ENCODE measurements at regions not wholly inside any gene's neighbourhood (a gene's known extent, or its start where the extent isn't known, plus 50 kb on each side); places are given as distances from the start of the nearest gene placed in this dataset.

GRCh38 chr5:23402585-23402984 lies 104.8 kb upstream of the PRDM9 start:
- DNase-seq, result no peak
- Mint-ChIP-seq H3K4me3 (no peak overlapping the region), H3K27ac (no peak overlapping the region), H3K9me3 (no peaks in the 10 kb centered on the region), H3K27me3 (no peaks in the 10 kb centered on the region), H3K4me1 (no peaks in the 10 kb centered on the region)
- no peak for ATAC-seq

- peaks cover 0 to 5% of the 10 kb centered on the region in 2 donors for H3K9me3 Mint-ChIP-seq
- DNase-seq (no peak), ATAC-seq (no peak)
- H3K27ac Mint-ChIP-seq, result no peak overlapping the region
- no peaks in the 10 kb centered on the region for H3K27me3 Mint-ChIP-seq
- H3K4me1 Mint-ChIP-seq, result no peaks in the 10 kb centered on the region
- H3K4me3 Mint-ChIP-seq, result no peak overlapping the region
Observed at GRCh38 chr5:23400951-23401350, 106.5 kb upstream of the PRDM9 start.

DNA sequence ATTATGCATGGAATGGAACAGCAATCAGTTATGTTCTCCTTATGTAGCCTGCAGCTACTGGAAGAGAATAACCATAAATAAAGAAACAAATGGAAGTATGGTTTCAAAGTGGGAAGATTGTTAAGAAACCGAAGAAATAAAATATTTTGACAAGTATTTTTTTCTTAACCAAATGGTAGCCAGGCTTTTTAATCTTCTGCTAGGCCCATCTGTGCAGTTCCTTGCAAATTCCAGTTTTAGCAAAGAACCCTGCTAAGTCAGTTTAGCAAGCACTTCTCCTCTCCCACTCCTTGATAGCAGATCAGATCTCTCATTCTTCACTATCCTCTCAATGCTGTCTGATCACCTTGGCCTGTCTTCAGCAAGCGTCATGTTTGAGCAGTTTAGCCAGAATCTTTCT lies 111.1 kb upstream of the PRDM9 start:
- Mint-ChIP-seq H3K27ac (no peak overlapping the region), H3K9me3 (peaks cover 0 to 5% of the 10 kb centered on the region in 2 donors), H3K4me3 (no peak overlapping the region), H3K27me3 (no peaks in the 10 kb centered on the region), H3K4me1 (no peaks in the 10 kb centered on the region)
- DNase-seq, result no peak
- ATAC-seq, result no peak

- DNase-seq (no peak), ATAC-seq (no peak)
- Mint-ChIP-seq H3K4me3 (no peak overlapping the region), H3K27ac (no peak overlapping the region), H3K27me3 (no peaks in the 10 kb centered on the region), H3K4me1 (no peaks in the 10 kb centered on the region), H3K9me3 (peaks cover 7 to 18% of the 10 kb centered on the region in 2 donors)
Observed at GRCh38 chr5:23389291-23390101, 117.9 kb upstream of the PRDM9 start.

- DNase-seq (no peak), ATAC-seq (no peak)
- Mint-ChIP-seq H3K4me3 (no peak overlapping the region), H3K4me1 (no peaks in the 10 kb centered on the region), H3K27me3 (no peaks in the 10 kb centered on the region), H3K9me3 (peaks cover 13 to 46% of the 10 kb centered on the region in 2 donors), H3K27ac (no peak overlapping the region)
Observed at GRCh38 chr5:23385036-23385435, 122.4 kb upstream of the PRDM9 start.

GRCh38 chr5:23372177-23372576 lies 135.2 kb upstream of the PRDM9 start:
- peaks cover 14 to 18% of the 10 kb centered on the region in 2 donors for H3K9me3 Mint-ChIP-seq
- no peak for ATAC-seq
- no peak for DNase-seq
- no peak overlapping the region for H3K4me3 Mint-ChIP-seq
- H3K27me3 Mint-ChIP-seq, result no peaks in the 10 kb centered on the region
- no peak overlapping the region for H3K27ac Mint-ChIP-seq
- H3K4me1 Mint-ChIP-seq, result no peaks in the 10 kb centered on the region

DNA sequence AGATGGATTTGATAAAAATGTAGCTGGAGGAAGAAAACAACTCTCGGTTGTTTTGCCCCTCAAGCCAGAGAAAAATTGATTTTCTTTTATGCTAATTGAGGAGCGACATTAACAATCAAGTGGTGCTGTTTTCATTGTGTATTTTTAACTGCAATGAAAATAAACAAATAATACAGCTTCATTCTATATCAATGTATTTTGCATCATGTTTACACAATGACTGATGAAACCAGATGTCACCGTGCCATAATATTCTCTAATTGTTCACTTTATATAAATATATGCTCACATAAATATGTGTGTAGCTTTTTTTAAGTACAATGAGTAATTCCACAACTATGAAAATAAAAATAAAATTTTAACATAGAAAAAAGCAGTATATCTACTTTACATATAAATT lies 139.0 kb upstream of the PRDM9 start:
- DNase-seq (no peak), ATAC-seq (no peak)
- Mint-ChIP-seq H3K9me3 (peaks cover 9 to 11% of the 10 kb centered on the region in 2 donors), H3K4me1 (no peaks in the 10 kb centered on the region), H3K27ac (no peak overlapping the region), H3K4me3 (no peak overlapping the region), H3K27me3 (no peaks in the 10 kb centered on the region)

- no peak for DNase-seq
- Mint-ChIP-seq H3K27me3 (no peaks in the 10 kb centered on the region), H3K27ac (no peak overlapping the region), H3K9me3 (peaks cover 9 to 10% of the 10 kb centered on the region in 2 donors), H3K4me1 (no peaks in the 10 kb centered on the region), H3K4me3 (no peak overlapping the region)
- ATAC-seq, result no peak
Observed at GRCh38 chr5:23367874-23368273, 139.5 kb upstream of the PRDM9 start.

DNA sequence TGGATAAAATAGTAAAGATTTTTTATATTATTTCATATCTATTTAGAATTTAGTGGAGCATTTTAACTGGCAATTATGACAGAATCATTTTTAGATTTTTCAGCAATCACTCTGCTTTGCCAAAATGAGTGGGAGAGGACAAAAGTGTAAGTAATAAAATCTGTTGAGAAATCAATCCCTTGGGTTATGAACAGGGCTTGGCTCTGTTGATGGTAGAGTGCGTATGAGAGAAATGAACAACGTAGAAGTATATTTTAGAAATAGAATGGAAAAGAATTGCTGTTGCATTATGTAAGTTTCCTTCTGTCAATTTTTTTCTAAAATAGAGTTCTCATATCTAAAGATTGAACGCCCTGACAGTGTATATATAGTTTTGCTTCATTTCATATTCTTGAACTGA lies 154.1 kb upstream of the PRDM9 start:
- no peaks in the 10 kb centered on the region for H3K4me1 Mint-ChIP-seq
- no peak overlapping the region for H3K4me3 Mint-ChIP-seq
- no peaks in the 10 kb centered on the region for H3K27me3 Mint-ChIP-seq
- no peak overlapping the region for H3K27ac Mint-ChIP-seq
- no peaks in the 10 kb centered on the region for H3K9me3 Mint-ChIP-seq
- no peak for ATAC-seq
- DNase-seq, result no peak

- H3K27me3 Mint-ChIP-seq, result no peaks in the 10 kb centered on the region
- no peak overlapping the region for H3K4me3 Mint-ChIP-seq
- no peaks in the 10 kb centered on the region for H3K4me1 Mint-ChIP-seq
- no peak for ATAC-seq
- no peak for DNase-seq
- H3K27ac Mint-ChIP-seq, result no peak overlapping the region
- H3K9me3 Mint-ChIP-seq, result no peaks in the 10 kb centered on the region
Observed at GRCh38 chr5:23352446-23352845, 155.0 kb upstream of the PRDM9 start.

DNA sequence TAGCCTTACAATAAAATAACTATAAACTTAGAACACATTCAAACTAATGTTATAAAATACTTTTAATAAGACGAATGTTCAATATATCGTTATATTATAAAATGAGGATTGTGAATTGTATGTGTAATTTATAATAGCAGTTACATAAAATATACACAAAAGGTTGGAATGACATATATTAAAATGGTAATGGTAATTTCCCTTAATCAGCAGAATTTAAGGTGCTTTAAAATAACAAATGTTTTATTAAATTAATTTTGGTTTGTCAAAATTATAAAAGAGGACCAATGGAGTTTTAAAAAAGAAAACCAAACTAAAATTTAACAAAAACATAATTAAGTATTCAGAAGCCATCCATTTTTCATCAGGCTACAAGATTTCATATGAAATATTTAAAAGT lies 164.3 kb upstream of the PRDM9 start:
- no peak overlapping the region for H3K4me3 Mint-ChIP-seq
- no peak for DNase-seq
- peaks cover 4 to 5% of the 10 kb centered on the region in 2 donors for H3K9me3 Mint-ChIP-seq
- no peak overlapping the region for H3K27ac Mint-ChIP-seq
- no peaks in the 10 kb centered on the region for H3K27me3 Mint-ChIP-seq
- ATAC-seq, result no peak
- H3K4me1 Mint-ChIP-seq, result no peaks in the 10 kb centered on the region

GRCh38 chr5:23332650-23333251 lies 174.7 kb upstream of the PRDM9 start:
- Mint-ChIP-seq H3K27ac (no peak overlapping the region), H3K4me1 (no peaks in the 10 kb centered on the region), H3K4me3 (no peak overlapping the region), H3K9me3 (no peaks in the 10 kb centered on the region), H3K27me3 (no peaks in the 10 kb centered on the region)
- ATAC-seq (no peak), DNase-seq (no peak)

DNA sequence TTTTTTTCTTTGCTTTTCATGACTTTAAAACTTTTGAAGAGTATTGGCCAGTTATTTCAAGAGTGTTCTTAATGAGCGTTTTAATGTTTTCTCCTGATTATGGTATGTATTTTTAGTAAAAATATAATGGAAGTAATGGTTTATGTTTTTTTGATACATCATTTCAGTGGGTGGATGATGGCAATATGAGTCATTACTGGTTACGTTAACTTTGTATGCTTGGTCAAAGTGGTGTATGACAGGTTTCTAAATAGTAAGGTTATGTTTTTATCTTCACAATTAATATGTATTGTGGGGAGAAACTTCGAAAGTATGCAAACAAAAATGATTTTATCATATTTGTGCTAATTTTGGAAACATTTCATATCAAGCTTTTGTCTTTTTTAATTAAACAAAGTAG lies 176.7 kb upstream of the PRDM9 start:
- H3K9me3 Mint-ChIP-seq, result no peaks in the 10 kb centered on the region
- no peaks in the 10 kb centered on the region for H3K4me1 Mint-ChIP-seq
- no peak overlapping the region for H3K27ac Mint-ChIP-seq
- H3K4me3 Mint-ChIP-seq, result no peak overlapping the region
- no peak for ATAC-seq
- no peak for DNase-seq
- no peaks in the 10 kb centered on the region for H3K27me3 Mint-ChIP-seq

DNA sequence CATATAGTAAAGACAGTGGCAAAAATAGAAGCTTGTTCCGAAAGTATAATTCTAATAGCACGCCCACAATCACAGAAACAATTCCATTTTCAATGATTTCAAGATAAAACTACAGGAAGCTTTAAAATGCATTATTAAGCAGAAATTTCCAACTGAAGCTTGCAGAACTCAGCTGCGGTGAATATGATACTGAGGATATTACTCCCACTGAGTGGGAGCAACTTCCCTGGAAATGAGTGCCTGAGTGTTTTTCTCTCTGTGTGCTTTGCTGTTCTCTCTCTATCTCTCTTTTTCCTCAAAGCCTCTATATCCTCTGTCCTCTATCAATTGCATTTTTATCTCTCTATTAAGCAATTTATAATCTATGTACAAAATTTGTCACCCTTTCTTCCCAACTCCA lies 187.5 kb upstream of the PRDM9 start:
- Mint-ChIP-seq H3K27ac (no peak overlapping the region), H3K4me1 (no peaks in the 10 kb centered on the region)

GRCh38 chr5:23318960-23319359 lies 188.4 kb upstream of the PRDM9 start:
- ATAC-seq (no peak), DNase-seq (no peak)
- Mint-ChIP-seq H3K4me3 (no peak overlapping the region), H3K9me3 (peaks cover 10 to 30% of the 10 kb centered on the region in 2 donors), H3K27me3 (no peaks in the 10 kb centered on the region), H3K4me1 (no peaks in the 10 kb centered on the region), H3K27ac (no peak overlapping the region)

More for the DNA sequence above, 187.5 kb upstream of the PRDM9 start:
- no peak overlapping the region for H3K4me3 Mint-ChIP-seq
- H3K9me3 Mint-ChIP-seq, result peaks cover 10 to 30% of the 10 kb centered on the region in 2 donors
- no peaks in the 10 kb centered on the region for H3K27me3 Mint-ChIP-seq
- no peak for DNase-seq
- no peak for ATAC-seq

GRCh38 chr5:23318166-23318565 lies 189.2 kb upstream of the PRDM9 start:
- no peaks in the 10 kb centered on the region for H3K4me1 Mint-ChIP-seq
- H3K9me3 Mint-ChIP-seq, result peaks cover 6 to 23% of the 10 kb centered on the region in 2 donors
- H3K27me3 Mint-ChIP-seq, result no peaks in the 10 kb centered on the region
- no peak overlapping the region for H3K27ac Mint-ChIP-seq
- no peak for DNase-seq
- H3K4me3 Mint-ChIP-seq, result no peak overlapping the region
- no peak for ATAC-seq

Data from stimulated activated naive CD8-positive, alpha-beta T cell treated with anti-CD3 and anti-CD28 coated beads, Interleukin-15, amount 100 ng/mL, for 72 hours (primary cell).